ENCODE measurements at regions not wholly inside any gene's neighbourhood (a gene's known extent, or its start where the extent isn't known, plus 50 kb on each side); places are given as distances from the start of the nearest gene placed in this dataset.

DNA sequence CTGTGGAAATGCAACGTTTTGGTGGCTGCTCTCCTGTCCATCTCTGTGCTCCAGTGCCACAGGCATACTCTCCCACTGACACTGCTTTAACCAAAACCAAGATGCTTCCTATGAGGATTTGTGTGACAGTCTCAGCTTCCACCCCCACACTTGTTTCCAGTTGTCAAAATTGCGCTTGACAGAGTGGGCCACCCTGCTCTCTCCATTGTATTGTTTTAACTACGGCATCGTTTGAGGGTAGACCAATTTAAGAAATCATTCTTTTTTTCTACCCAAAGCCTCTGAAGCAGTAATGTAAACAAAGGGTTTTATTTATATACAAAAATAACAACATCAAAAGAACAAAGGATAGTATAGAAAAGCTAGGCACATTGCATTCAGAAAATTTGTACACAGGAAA, 178.0 kb downstream of the INHBA start:
- no peak for DNase-seq (ENCODE audit: low spot score)

GRCh38 chr7:41520445-41520844, 182.4 kb downstream of the INHBA start:
- DNase-seq (ENCODE audit: low spot score) = no peak

- DNase-seq (ENCODE audit: low spot score) = no peak
These were observed 185.1 kb downstream of the INHBA start for GRCh38 chr7:41517771-41518170.

DNA sequence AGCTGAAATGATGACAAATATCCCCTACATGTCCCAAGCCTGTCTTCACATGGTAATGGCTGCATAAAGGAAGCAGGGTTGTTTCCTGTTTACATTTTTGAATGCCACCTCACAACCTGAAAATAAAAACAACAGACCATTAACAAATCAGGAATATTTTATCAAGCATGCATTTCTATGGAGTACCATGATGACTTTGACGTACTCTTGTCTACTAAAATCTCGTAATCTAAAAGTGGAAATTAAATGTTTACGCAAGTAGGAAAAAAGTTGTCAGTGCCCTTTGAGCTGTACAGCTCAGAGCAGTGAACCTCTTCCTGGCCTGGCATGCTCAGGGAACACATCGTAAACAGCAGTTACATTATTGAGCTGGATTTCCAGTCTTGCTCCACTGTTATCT, 194.1 kb downstream of the INHBA start:
- DNase-seq (ENCODE audit: low spot score) = peak; percentile 6

DNA sequence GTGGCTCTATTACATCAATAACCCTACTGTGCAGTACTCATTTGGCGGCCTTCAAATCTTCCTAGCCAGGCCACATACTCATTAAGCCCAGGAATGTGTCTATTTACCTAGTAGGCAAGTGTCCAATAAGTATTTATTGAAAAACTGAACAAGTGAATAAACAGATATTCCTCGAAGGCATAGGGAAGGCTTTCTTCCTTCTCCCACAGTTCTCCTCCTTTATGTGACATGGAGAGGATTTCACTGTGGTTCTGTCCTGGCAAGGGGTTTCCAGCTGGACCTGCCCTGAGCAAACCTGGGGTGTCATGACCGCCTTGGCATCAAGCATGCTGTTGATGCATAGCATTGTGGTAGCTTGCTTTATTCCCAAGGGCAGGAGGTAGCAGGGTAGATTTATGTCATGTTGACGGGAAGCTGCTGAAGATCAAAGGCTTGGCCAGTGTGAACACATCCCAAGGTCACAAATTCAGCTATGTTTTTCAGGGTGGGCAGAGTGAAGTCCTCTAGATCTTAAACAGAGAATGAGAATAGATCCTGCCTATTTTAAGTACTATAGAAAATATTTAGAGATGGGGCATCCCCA, 195.1 kb downstream of the INHBA start:
- DNase-seq (ENCODE audit: low spot score) = no peak

- DNase-seq (ENCODE audit: low spot score) = no peak
These were observed 198.5 kb downstream of the INHBA start for GRCh38 chr7:41504214-41504980.

- no peak for DNase-seq (ENCODE audit: low spot score)
These were observed 199.5 kb downstream of the INHBA start for GRCh38 chr7:41503438-41503837.

DNA sequence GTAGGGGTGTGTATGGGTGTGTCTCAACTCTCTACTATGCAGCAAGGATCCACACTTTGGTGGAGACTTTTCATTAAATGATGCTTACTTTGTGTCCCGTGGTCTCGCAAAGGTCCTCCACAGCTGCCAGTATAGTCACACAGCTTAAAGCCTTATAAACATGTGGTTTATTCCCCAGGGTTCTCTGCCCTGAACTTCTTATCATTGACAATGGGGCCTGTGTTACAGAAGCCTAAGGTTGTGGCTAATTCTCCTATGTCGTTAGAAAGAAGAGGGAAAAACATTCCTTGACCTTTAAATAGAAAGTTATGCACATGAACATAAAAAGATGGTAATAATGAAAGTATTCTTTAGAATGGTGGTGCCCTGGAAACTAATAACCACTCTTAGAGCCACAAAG, 201.4 kb downstream of the INHBA start:
- no peak for DNase-seq (ENCODE audit: low spot score)

DNA sequence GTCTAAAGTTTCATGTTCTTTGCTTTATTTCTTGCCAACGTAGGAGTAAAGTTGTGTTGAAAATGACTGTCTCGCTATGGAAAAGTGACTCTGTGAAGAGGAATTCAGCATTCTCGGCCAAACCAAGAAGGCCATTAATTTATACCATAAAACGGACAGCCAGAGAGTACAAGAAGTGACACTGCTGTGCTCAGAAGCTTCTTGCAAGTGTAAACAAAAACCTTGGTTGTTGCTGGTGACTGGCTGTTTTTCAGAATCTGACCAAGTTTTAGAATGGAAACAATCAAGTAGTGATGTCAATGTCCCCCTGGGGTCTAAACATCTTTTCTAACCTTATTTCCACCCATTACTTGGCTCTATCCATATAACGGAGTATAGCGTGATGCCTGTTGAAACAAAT, 201.9 kb downstream of the INHBA start:
- no peak for DNase-seq (ENCODE audit: low spot score)

- DNase-seq (ENCODE audit: low spot score) = no peak
These were observed 210.3 kb downstream of the INHBA start for GRCh38 chr7:41492603-41493002.

DNA sequence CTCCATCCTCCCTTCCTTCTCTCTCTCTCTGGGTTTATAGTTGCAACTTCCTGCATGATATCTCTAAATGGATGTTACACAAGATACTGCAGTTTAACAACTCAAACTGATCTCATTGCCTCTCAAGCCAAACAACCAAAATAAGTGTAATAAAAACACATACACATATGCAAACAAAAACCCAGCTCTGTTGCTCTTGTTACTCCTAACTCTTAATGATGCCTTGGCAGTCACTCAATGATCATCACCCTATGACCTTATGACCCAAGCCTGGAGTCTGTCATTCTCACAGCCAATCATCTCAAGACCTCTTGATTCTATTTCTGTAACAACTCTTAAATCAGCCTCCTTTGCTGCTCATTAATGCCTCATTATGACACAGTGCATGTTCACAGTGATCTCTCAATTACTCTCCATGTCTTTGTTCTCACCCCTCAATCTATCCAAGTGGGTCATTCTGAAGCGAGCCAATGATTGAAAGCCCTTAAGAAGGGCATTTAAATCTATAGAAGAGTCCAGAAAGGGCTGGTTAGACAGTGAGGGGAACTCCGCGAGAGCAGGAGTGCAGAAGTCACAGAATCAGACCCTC, 210.9 kb downstream of the INHBA start:
- DNase-seq (ENCODE audit: low spot score) = no peak

- DNase-seq (ENCODE audit: low spot score) = no peak
These were observed 211.6 kb downstream of the INHBA start for GRCh38 chr7:41491308-41491707.

DNA sequence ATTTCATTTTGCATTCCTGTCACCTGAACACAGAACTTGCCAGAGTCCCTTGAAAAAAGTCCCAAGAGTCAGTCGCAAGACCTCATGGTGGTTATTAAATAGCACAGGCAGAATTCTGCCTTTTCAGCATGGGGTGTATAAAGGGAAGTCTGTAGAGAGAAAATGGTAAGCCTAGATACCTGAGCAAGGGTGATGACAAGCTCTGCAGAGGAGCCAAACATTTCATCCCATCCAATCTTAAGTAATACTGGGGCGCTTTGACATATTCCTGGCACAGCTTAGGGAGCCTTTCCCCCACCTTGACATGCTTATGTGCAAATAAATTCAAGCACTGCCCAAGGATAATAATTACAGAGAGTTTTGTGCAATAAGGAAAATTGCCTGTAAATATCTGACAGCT, 213.0 kb downstream of the INHBA start:
- no peak for DNase-seq (ENCODE audit: low spot score)

DNA sequence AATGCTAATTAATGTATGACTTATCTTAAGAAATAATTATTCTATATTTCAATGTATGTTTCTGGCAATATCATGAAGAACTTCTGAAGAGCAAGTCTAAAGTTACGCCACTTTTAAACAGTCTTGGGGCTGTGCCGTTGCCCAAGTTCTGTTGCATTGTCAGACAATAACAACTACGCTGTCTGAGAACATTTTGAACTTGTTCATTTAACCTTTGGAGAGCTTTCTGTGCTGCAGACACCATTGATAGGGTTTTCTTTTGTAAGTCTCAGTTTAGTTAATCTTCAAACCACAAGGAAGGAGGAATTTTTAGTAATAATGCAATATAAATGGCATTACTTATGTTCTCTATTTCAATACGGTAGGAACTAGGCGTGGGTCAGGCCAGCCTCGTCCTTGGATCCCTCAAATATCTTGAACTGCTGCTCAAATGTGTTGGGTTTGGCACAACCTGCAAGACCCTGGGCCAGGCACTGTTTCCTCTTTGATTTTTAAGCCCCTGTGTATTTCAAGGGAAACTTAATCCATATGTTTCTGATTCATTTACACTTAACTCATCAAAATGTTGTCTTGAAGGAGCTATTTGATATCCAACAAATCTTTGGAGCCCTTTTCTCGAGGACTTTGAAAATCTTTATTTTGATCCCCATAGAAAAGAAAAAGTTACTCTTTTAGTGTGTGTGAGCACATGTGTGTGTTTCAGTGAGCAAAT, 215.5 kb downstream of the INHBA start:
- DNase-seq (ENCODE audit: low spot score) = no peak

DNA sequence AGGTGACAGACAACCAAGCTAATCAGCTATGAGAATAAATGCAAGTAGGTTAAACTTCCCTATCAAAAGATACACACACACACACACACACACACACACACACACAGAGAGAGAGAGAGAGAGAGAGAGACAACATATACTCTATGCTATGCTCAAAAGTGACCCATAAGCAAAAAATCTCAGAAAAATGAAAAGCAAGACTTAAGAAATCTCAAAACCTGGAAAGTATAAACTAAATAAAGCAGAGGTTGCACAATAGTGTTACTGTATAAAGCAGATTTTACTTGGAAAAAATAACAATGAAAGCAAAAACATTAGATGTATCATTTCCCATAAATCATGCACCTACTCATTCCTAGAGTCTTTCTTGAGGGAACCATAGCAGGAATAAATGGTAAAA, 221.5 kb downstream of the INHBA start:
- no peak for DNase-seq (ENCODE audit: low spot score)

- DNase-seq (ENCODE audit: low spot score) = no peak
These were observed 224.7 kb downstream of the INHBA start for GRCh38 chr7:41478187-41478586.

GRCh38 chr7:41476460-41476803, 226.5 kb downstream of the INHBA start:
- DNase-seq (ENCODE audit: low spot score) = no peak

GRCh38 chr7:41475801-41476459, 227.0 kb downstream of the INHBA start:
- no peak for DNase-seq (ENCODE audit: low spot score)

DNA sequence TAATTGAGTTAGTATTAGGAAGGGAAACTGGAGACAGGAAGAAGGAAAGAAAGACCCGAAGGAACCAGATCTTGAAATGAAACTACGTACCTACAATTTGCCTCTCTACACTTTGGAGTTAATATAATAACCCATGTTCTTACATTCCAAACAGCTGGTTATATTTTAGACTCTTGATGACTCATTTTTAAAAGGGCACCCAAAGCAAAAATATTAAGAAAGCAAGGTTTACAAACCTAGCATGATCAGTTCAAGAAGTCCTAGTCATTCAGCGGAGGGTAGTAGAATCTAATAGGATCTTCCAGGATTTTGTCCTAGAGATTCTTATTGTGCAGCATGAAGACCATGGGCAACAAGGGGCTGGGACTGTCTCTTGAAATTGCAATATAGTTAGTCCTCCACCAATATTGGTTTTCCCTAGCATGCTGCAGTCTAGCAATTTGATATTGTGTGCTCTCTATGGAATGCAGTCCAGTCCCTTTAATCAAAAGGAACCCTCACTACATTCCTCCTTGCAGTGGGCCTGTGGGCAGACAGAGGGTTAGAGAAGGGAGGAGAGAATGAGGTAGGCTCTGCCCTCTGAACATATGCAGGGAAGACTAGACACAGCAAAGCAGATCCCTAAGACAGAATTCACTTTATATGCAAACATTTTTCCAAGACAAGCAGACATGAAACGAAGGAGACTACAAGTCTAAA, 230.3 kb downstream of the INHBA start:
- no peak for DNase-seq (ENCODE audit: low spot score)

- DNase-seq (ENCODE audit: low spot score) = no peak
These were observed 232.8 kb downstream of the INHBA start for GRCh38 chr7:41470081-41470480.

GRCh38 chr7:41467596-41467995, 235.3 kb downstream of the INHBA start:
- DNase-seq (ENCODE audit: low spot score) = no peak
